ENCODE measurements at regions not wholly inside any gene's neighbourhood (a gene's known extent, or its start where the extent isn't known, plus 50 kb on each side); places are given as distances from the start of the nearest gene placed in this dataset.
"Not testable (repeated sequence)": the region's sequence is repeated elsewhere in the genome, so short reads cannot be mapped to it uniquely, and the experiment has no call there.

- DNase-seq, result no peak
Measured at GRCh38 chr10:22071332-22071731, 67.8 kb upstream of the DNAJC1 start.

- no peak for DNase-seq
Measured at GRCh38 chr10:22067091-22067490, 63.6 kb upstream of the DNAJC1 start.

- DNase-seq, result not testable (repeated sequence)
Measured at GRCh38 chr10:22060984-22061383, 57.5 kb upstream of the DNAJC1 start.

GRCh38 chr10:22058201-22058600 is 54.7 kb upstream of the DNAJC1 start:
- no peak for DNase-seq

GRCh38 chr10:22054961-22055360 is 51.4 kb upstream of the DNAJC1 start:
- no peak for DNase-seq

Measured in DMS153 (cell line).